NCI-H345 treated with DMSO at 0.1 percent for 48 hours (cell line): ENCODE measurements at regions not wholly inside any gene's neighbourhood (a gene's known extent, or its start where the extent isn't known, plus 50 kb on each side); places are given as distances from the start of the nearest gene placed in this dataset.
"Not testable (repeated sequence)": the region's sequence is repeated elsewhere in the genome, so short reads cannot be mapped to it uniquely, and the experiment has no call there.

Experiments used
- DNase-seq: peaks from one replicate; lab custom pipeline; 2025; ENCODE audit not compliant: unreplicated experiment; lab: John Stamatoyannopoulos, UW

GRCh38 chr15:39260391-39260790, 320.5 kb upstream of the THBS1 start:
- DNase-seq: no peak

- DNase-seq: no peak
Measured at GRCh38 chr15:39260791-39261190, 320.1 kb upstream of the THBS1 start.

GRCh38 chr15:39261397-39262183, 319.3 kb upstream of the THBS1 start:
- DNase-seq: not testable (repeated sequence)

- not testable (repeated sequence) for DNase-seq
Measured at GRCh38 chr15:39262995-39263772, 317.7 kb upstream of the THBS1 start.

GRCh38 chr15:39265261-39265660, 315.6 kb upstream of the THBS1 start:
- no peak for DNase-seq

GRCh38 chr15:39266890-39267289, 314.0 kb upstream of the THBS1 start:
- DNase-seq: no peak

- DNase-seq: no peak
Measured at GRCh38 chr15:39267685-39268084, 313.2 kb upstream of the THBS1 start.

- DNase-seq: no peak
Measured at GRCh38 chr15:39269352-39269751, 311.5 kb upstream of the THBS1 start.

- peak; percentile 43 for DNase-seq
Measured at GRCh38 chr15:39269821-39270220, 311.1 kb upstream of the THBS1 start.

GRCh38 chr15:39270221-39270855, 310.5 kb upstream of the THBS1 start:
- DNase-seq: no peak

- DNase-seq: no peak
Measured at GRCh38 chr15:39270934-39271333, 309.9 kb upstream of the THBS1 start.

GRCh38 chr15:39272901-39273300, 308.0 kb upstream of the THBS1 start:
- no peak for DNase-seq

GRCh38 chr15:39273717-39274411, 307.0 kb upstream of the THBS1 start:
- DNase-seq: peak; percentile 57

- DNase-seq: no peak
Measured at GRCh38 chr15:39275066-39275465, 305.8 kb upstream of the THBS1 start.

GRCh38 chr15:39279311-39279710, 301.6 kb upstream of the THBS1 start:
- no peak for DNase-seq

GRCh38 chr15:39281094-39281493, 299.8 kb upstream of the THBS1 start:
- DNase-seq: no peak

- DNase-seq: no peak
Measured at GRCh38 chr15:39282663-39283208, 298.1 kb upstream of the THBS1 start.

GRCh38 chr15:39283531-39283930, 297.3 kb upstream of the THBS1 start:
- DNase-seq: no peak

- no peak for DNase-seq
Measured at GRCh38 chr15:39285071-39285470, 295.8 kb upstream of the THBS1 start.

- DNase-seq: no peak
Measured at GRCh38 chr15:39285663-39286062, 295.2 kb upstream of the THBS1 start.

- DNase-seq: no peak
Measured at GRCh38 chr15:39286706-39287105, 294.2 kb upstream of the THBS1 start.
